Activated CD8-positive, alpha-beta memory T cell treated with anti-CD3 and anti-CD28 coated beads, Interleukin-2, amount 10 ng/mL, durations not matched to agents 7 days and 5 days (primary cell): ENCODE measurements at regions not wholly inside any gene's neighbourhood (a gene's known extent, or its start where the extent isn't known, plus 50 kb on each side); places are given as distances from the start of the nearest gene placed in this dataset.

Experiments used
- ATAC-seq: fragments of 150-1000 bp; cut with Tn5 transposase; one replicate; pipeline ENCODE4 v1.10.0; 2021; ENCODE audit warnings: moderate library complexity
- CTCF ChIA-PET: fragments of 350-600 bp; sonication (Branson Sonifier 250); formaldehyde crosslinking; loops from one replicate; lab custom pipeline; 2021; ENCODE audit warnings: antibody characterized with exemption; lab: Charles Lee
- DNase-seq: peaks from one replicate; pipeline ENCODE4 v3.0.0-alpha.2; 2020
- H3K27ac Mint-ChIP-seq: one replicate; pipeline ENCODE4 v1.8.0; 2021; ENCODE audit warnings: mild to moderate bottlenecking, mixed read lengths
- H3K27me3 Mint-ChIP-seq: one replicate; pipeline ENCODE4 v1.8.0; 2021; ENCODE audit warnings: mixed read lengths
- H3K36me3 Mint-ChIP-seq: one replicate; pipeline ENCODE4 v1.8.0; 2021; ENCODE audit warnings: mild to moderate bottlenecking, mixed read lengths
- H3K4me1 Mint-ChIP-seq: one replicate; pipeline ENCODE4 v1.8.0; 2021; ENCODE audit warnings: mixed read lengths
- H3K4me3 Mint-ChIP-seq: one replicate; pipeline ENCODE4 v1.8.0; 2021; ENCODE audit warnings: mild to moderate bottlenecking, moderate library complexity, mixed read lengths
- H3K9me3 Mint-ChIP-seq: one replicate; pipeline ENCODE4 v1.8.0; 2022; ENCODE audit warnings: low read depth, mixed read lengths

GRCh38 chr12:28893856-28894255, 255.2 kb upstream of the FAR2 start:
- no peaks in the 10 kb centered on the region for H3K4me1 Mint-ChIP-seq
- no peak for ATAC-seq
- no peaks in the 10 kb centered on the region for H3K27me3 Mint-ChIP-seq
- no peak overlapping the region for H3K4me3 Mint-ChIP-seq
- CTCF ChIA-PET, result no interaction called here
- H3K36me3 Mint-ChIP-seq, result no peaks in the 10 kb centered on the region
- no peaks in the 10 kb centered on the region for H3K9me3 Mint-ChIP-seq
- no peak overlapping the region for H3K27ac Mint-ChIP-seq
- no peak for DNase-seq

- Mint-ChIP-seq H3K36me3 (no peaks in the 10 kb centered on the region), H3K4me1 (no peaks in the 10 kb centered on the region), H3K9me3 (peaks cover 3% of the 10 kb centered on the region), H3K27ac (no peak overlapping the region), H3K4me3 (no peak overlapping the region), H3K27me3 (no peaks in the 10 kb centered on the region)
- ATAC-seq, result no peak
- no peak for DNase-seq
- CTCF ChIA-PET, result no interaction called here
Observed at GRCh38 chr12:28896421-28896820, 252.7 kb upstream of the FAR2 start.

GRCh38 chr12:28898038-28898437, 251.0 kb upstream of the FAR2 start:
- DNase-seq, result no peak
- CTCF ChIA-PET, result no interaction called here
- peaks cover 3% of the 10 kb centered on the region for H3K9me3 Mint-ChIP-seq

DNA sequence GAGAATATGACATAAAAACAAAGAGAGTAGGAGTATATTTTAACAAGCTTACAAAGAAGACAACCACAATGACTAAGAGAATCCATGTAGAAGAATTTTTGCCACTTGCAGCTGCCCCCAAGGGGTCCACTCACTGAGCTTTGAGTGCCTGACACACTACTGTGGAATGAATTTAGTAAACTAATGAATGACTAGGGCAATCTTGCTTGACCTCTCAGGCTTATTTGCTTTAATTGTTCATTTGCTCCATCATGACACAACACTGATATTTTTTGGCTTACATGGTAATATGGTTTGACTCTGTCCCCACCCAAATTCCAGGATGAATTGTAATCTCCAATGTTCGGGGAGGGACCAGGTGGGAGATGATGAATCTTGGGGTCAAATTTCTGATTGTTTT, 249.1 kb upstream of the FAR2 start:
- Mint-ChIP-seq H3K36me3 (no peaks in the 10 kb centered on the region), H3K27me3 (no peaks in the 10 kb centered on the region), H3K4me1 (no peaks in the 10 kb centered on the region), H3K9me3 (peaks cover 3% of the 10 kb centered on the region), H3K27ac (no peak overlapping the region), H3K4me3 (no peak overlapping the region)
- CTCF ChIA-PET, result no interaction called here
- DNase-seq, result no peak
- ATAC-seq, result no peak

More at GRCh38 chr12:28898038-28898437, 251.0 kb upstream of the FAR2 start:
- H3K36me3 Mint-ChIP-seq, result no peaks in the 10 kb centered on the region
- no peaks in the 10 kb centered on the region for H3K4me1 Mint-ChIP-seq
- ATAC-seq, result no peak
- no peaks in the 10 kb centered on the region for H3K27me3 Mint-ChIP-seq
- H3K27ac Mint-ChIP-seq, result no peak overlapping the region
- no peak overlapping the region for H3K4me3 Mint-ChIP-seq

GRCh38 chr12:28905220-28905955, 243.7 kb upstream of the FAR2 start:
- H3K4me1 Mint-ChIP-seq, result no peaks in the 10 kb centered on the region
- CTCF ChIA-PET, result no interaction called here

DNA sequence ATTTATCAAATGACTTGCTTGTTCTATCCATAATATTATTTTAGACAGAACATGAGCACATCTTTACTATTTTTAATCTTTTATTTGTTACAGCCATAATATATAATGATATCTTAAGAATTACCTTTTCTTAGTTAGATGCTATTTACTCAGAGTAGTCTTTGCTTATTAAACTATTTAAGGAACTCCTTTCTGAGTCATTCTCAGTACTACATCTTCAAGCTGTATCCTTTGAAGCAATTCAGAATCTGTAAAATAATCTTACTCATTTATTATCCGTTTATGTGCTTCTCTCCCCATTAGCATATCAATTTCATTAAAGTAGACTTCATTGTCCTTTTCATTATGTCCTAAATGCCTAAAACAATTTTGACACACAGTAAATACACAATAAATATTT, 240.4 kb upstream of the FAR2 start:
- DNase-seq (no peak), ATAC-seq (no peak)
- Mint-ChIP-seq H3K36me3 (no peaks in the 10 kb centered on the region), H3K9me3 (peaks cover 4% of the 10 kb centered on the region), H3K4me1 (no peaks in the 10 kb centered on the region), H3K4me3 (no peak overlapping the region), H3K27ac (no peak overlapping the region), H3K27me3 (no peaks in the 10 kb centered on the region)
- CTCF ChIA-PET, result no interaction called here

More at GRCh38 chr12:28905220-28905955, 243.7 kb upstream of the FAR2 start:
- ATAC-seq (no peak), DNase-seq (no peak)
- H3K9me3 Mint-ChIP-seq, result peaks cover 4% of the 10 kb centered on the region
- H3K27ac Mint-ChIP-seq, result no peak overlapping the region
- no peak overlapping the region for H3K4me3 Mint-ChIP-seq
- no peaks in the 10 kb centered on the region for H3K27me3 Mint-ChIP-seq
- no peaks in the 10 kb centered on the region for H3K36me3 Mint-ChIP-seq

DNA sequence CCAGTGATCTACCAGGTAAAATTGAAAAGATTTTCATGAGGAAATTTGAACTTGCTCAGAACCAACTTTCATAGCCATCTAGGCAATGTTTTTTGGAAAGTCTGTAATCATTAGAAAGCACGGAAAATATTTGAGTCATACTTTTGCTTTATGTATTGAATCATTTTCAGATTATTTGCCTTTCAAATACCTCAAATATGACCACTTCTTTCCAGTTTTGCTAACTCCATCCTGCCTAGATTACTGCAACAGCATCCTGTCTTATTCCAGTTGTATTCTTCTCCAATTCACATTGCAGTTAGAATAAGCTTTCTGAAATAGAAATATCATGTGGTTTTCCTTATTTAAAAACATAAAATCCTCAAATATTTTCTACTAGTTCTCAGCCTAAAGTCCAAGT, 239.8 kb upstream of the FAR2 start:
- CTCF ChIA-PET, result no interaction called here
- Mint-ChIP-seq H3K4me1 (no peaks in the 10 kb centered on the region), H3K36me3 (no peaks in the 10 kb centered on the region), H3K4me3 (no peak overlapping the region), H3K27ac (no peak overlapping the region), H3K27me3 (no peaks in the 10 kb centered on the region), H3K9me3 (peaks cover 9% of the 10 kb centered on the region)
- ATAC-seq (no peak), DNase-seq (no peak)

DNA sequence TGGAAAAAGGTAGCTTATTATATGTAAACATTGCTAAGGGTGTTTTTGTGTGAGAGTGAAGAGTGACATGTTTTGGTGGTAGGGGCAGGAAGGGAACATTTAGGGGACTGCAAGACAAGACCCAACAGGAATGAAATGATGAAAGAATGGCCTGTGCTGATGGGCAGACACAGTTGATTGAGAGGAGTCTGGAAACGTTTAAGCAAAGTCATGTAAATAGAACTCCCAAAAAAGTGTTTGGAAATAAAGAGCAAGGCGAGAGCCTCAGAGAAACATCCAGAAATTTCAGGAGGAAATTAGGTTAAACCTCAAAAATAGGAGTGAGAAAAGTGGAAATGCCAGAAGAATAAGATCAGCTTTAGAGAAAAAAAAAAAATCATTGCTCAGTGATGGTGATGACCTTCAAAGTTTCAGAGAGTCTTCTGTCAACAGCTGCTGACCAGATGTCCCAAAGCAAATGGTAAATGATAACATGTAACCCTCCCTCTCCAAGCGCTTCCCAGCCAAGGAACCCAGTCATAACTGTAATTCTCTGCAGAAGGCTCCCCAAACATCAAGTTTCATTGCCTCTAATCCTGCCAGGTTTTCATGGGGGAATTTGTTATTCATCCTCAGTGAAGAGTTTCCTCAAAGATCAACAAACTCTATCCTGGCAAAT, 223.2 kb upstream of the FAR2 start:
- CTCF ChIA-PET, result no interaction called here
- Mint-ChIP-seq H3K9me3 (peaks cover 3% of the 10 kb centered on the region), H3K4me3 (no peak overlapping the region), H3K27me3 (no peaks in the 10 kb centered on the region), H3K36me3 (no peaks in the 10 kb centered on the region), H3K27ac (no peak overlapping the region), H3K4me1 (no peaks in the 10 kb centered on the region)
- DNase-seq (no peak), ATAC-seq (no peak)

DNA sequence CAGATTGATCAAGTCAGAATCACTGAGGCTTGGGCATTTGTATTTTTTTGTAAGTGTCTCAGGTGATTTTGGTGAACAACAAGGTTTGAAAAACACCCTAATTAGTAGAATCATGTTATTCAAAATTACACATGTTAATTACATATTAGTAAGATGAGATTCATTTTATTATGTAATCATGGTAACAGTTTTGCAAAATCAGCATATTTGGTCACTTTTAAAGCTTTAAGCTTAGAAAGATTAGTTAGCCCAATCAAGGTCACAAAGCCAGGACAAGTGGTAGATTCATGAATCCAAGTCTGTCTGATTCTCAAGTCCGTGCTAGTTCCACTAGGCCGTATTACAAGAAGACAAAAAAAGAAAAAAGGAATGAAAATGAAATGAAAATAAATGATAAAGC, 218.4 kb upstream of the FAR2 start:
- DNase-seq, result no peak

DNA sequence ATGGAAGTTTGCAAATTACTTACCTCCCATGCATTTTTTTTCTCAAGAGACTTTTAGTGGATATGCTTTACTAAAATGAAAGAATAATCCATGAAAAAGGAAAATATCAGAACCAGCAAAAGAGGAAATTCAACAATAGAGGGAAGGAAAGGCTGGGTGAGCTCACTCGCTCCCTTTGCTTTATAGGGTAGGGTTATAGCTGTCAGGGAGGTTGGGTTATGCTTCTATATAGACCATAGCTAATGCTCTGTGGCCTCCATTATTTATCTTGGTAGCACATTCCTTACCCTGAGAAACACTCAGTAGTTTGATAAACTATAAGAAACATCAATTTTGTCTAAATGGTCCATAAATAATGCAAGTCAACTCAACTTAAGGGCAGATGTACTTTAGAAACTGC, 215.9 kb upstream of the FAR2 start:
- ATAC-seq (no peak), DNase-seq (no peak)
- Mint-ChIP-seq H3K36me3 (no peaks in the 10 kb centered on the region), H3K27ac (no peak overlapping the region), H3K4me3 (no peak overlapping the region), H3K4me1 (no peaks in the 10 kb centered on the region), H3K9me3 (no peaks in the 10 kb centered on the region), H3K27me3 (no peaks in the 10 kb centered on the region)
- CTCF ChIA-PET, result no interaction called here

More for the DNA sequence above, 218.4 kb upstream of the FAR2 start:
- H3K27ac Mint-ChIP-seq, result no peak overlapping the region
- H3K4me3 Mint-ChIP-seq, result no peak overlapping the region
- no peaks in the 10 kb centered on the region for H3K4me1 Mint-ChIP-seq
- CTCF ChIA-PET, result no interaction called here
- no peaks in the 10 kb centered on the region for H3K27me3 Mint-ChIP-seq
- ATAC-seq, result no peak
- H3K36me3 Mint-ChIP-seq, result no peaks in the 10 kb centered on the region
- no peaks in the 10 kb centered on the region for H3K9me3 Mint-ChIP-seq

- DNase-seq, result no peak
- CTCF ChIA-PET, result no interaction called here
Observed at GRCh38 chr12:28933864-28934527, 215.1 kb upstream of the FAR2 start.

DNA sequence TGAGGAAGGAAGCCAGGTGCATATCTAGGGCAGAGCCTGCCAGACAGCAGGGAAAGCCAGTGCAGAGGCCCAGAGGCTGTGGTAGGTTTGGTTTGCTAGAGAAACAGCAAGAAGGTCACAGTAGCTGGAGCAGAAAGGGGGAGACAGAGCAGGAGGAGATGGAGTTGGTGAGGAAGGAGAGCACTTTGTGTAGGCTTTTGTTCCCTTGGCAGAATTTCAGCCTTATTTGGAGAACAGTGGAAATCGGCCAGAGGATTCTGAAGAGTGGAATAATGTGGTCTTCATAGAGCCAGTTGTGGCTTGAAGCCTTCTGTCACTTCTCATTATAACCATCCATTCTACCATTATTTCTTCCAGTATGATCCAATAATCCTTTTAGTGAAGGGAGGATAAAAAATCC, 212.9 kb upstream of the FAR2 start:
- Mint-ChIP-seq H3K36me3 (no peaks in the 10 kb centered on the region), H3K27me3 (no peaks in the 10 kb centered on the region), H3K27ac (no peak overlapping the region), H3K4me1 (no peaks in the 10 kb centered on the region), H3K4me3 (no peak overlapping the region), H3K9me3 (no peaks in the 10 kb centered on the region)
- CTCF ChIA-PET, result no interaction called here
- no peak for ATAC-seq
- no peak for DNase-seq

More at GRCh38 chr12:28933864-28934527, 215.1 kb upstream of the FAR2 start:
- H3K36me3 Mint-ChIP-seq, result no peaks in the 10 kb centered on the region
- no peak overlapping the region for H3K27ac Mint-ChIP-seq
- no peaks in the 10 kb centered on the region for H3K4me1 Mint-ChIP-seq
- no peaks in the 10 kb centered on the region for H3K9me3 Mint-ChIP-seq
- no peaks in the 10 kb centered on the region for H3K27me3 Mint-ChIP-seq
- no peak for ATAC-seq
- no peak overlapping the region for H3K4me3 Mint-ChIP-seq

DNA sequence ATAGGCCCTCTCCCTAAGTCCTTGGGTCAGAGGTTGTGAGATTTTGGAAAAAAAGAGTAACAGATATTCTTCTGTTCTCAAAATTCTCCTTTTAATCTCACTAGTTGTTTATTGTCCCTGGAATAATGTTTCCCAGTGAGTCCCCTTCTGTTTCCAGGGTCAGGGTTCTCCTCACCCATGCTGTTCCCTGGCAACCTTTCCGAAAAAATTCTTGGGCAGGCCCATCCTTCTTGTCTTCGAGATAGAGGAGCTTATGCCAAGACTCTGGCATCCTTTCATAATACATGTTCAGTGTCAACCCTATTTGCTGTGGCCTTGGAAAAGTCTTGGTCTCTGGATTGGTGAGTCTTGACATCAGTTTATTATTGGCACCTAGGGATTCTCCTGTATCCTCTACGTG, 212.4 kb upstream of the FAR2 start:
- Mint-ChIP-seq H3K36me3 (no peaks in the 10 kb centered on the region), H3K27ac (no peak overlapping the region), H3K4me3 (no peak overlapping the region), H3K4me1 (no peaks in the 10 kb centered on the region), H3K9me3 (no peaks in the 10 kb centered on the region), H3K27me3 (no peaks in the 10 kb centered on the region)
- ATAC-seq (no peak), DNase-seq (no peak)
- CTCF ChIA-PET, result no interaction called here

DNA sequence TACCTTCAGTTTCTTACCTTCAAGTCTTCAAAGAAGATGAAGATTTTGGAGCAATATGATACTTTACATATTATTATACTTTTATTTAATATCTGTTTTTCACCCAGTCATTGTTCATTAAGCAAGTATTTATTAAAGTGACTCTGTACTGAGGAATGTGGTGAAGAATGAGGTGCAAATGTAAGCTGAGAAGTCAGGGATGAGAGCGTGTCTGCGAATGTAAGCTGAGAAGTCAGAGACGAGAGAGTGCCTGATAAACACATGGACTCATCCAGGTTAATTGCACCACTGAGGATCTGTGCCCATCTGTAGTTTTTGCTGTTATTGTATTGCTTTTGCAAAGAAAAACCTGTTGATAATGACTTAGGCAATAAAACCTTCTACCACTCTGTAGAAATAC, 211.9 kb upstream of the FAR2 start:
- H3K4me1 Mint-ChIP-seq, result no peaks in the 10 kb centered on the region
- CTCF ChIA-PET, result no interaction called here
- H3K27ac Mint-ChIP-seq, result no peak overlapping the region
- H3K4me3 Mint-ChIP-seq, result no peak overlapping the region
- H3K27me3 Mint-ChIP-seq, result no peaks in the 10 kb centered on the region
- ATAC-seq (no peak), DNase-seq (no peak)
- no peaks in the 10 kb centered on the region for H3K36me3 Mint-ChIP-seq
- H3K9me3 Mint-ChIP-seq, result no peaks in the 10 kb centered on the region
